HCT116 (cell line): ENCODE measurements at regions not wholly inside any gene's neighbourhood (a gene's known extent, or its start where the extent isn't known, plus 50 kb on each side); places are given as distances from the start of the nearest gene placed in this dataset.
"Not testable (repeated sequence)": the region's sequence is repeated elsewhere in the genome, so short reads cannot be mapped to it uniquely, and the experiment has no call there.

Experiments
- ATAC-seq: fragments of 200-7000 bp; cut with Tn5 transposase; 2 replicates; pipeline ENCODE4 v1.9.1; 2020; ENCODE audit warnings: mild to moderate bottlenecking, moderate library complexity
- BruUV-seq: library from RNA; stranded (reverse); fragments of 400-500 nt; replicated peaks from 2 replicates; lab custom pipeline; 2021; lab: Mats Ljungman, UMichigan
- CTCF ChIA-PET: fragments of 300-600 bp; sonication (Branson Sonifier 250); formaldehyde crosslinking; loops from one replicate; lab custom pipeline; 2021; ENCODE audit warnings: antibody characterized with exemption; lab: Charles Lee
- POLR2A ChIA-PET: fragments of 300-600, 350-600 bp; sonication (Branson Sonifier 250); formaldehyde crosslinking; loops from one replicate; lab custom pipeline; 2021; ENCODE audit warnings: antibody characterized with exemption; lab: Charles Lee
- RAD21 ChIA-PET, 2 experiments: fragments of 300-600 bp; sonication (Branson Sonifier 250); formaldehyde crosslinking; loops; one replicate each; lab custom pipeline; 2023; ENCODE audit warnings: low total read pairs in 2 of 2; ENCODE audit not compliant: uncharacterized antibody in 2 of 2, unreplicated experiment in 2 of 2, low non-redundant PET in 1 of 2; lab: Charles Lee
- DNase-seq: peaks from one replicate; pipeline ENCODE4 v3.0.0-alpha.2; 2010; ENCODE audit warnings: low read depth, low spot score
- H2AFZ ChIP-seq: fragments of 200-600 bp; shearing (Covaris generic), sonication (generic); 2 replicates; pipeline ENCODE4 v1.6.1; 2017; ENCODE audit warnings: low read depth, mixed run types, mixed read lengths, antibody characterized with exemption, low read length; ENCODE audit not compliant: poor library complexity, severe bottlenecking
- H3K27ac ChIP-seq: 2 replicates; pipeline ENCODE4 v1.5.1; 2012; ENCODE audit warnings: low read depth, low read length
- H3K27me3 ChIP-seq: fragments of 200-600 bp; sonication (generic); 2 replicates; pipeline ENCODE4 v1.6.1; 2016; ENCODE audit warnings: mixed run types, low read length, mixed read lengths; ENCODE audit not compliant: insufficient read depth
- H3K36me3 ChIP-seq, 2 experiments: fragments of 200-500 bp in 1 of 2; fragments of 200-600 bp in 1 of 2; sonication (Bioruptor generic) in 1 of 2; sonication (generic) in 1 of 2; 2 replicates each; pipeline versions ENCODE4 v1.5.1 to v1.6.1; 2014 to 2016; ENCODE audit warnings: low read length in 2 of 2, inconsistent platforms in 1 of 2, mixed read lengths in 1 of 2, mixed run types in 1 of 2; ENCODE audit not compliant: insufficient read depth in 2 of 2, control insufficient read depth in 1 of 2
- H3K4me1 ChIP-seq, 2 experiments: fragments of 200-600 bp in 1 of 2; sonication (generic) in 1 of 2; 2 replicates each; pipeline versions ENCODE4 v1.5.1 to v1.6.1; 2012 to 2017; ENCODE audit warnings: low read length in 2 of 2, inconsistent platforms in 1 of 2, mild to moderate bottlenecking in 1 of 2, mixed read lengths in 1 of 2, mixed run types in 1 of 2, moderate library complexity in 1 of 2; ENCODE audit not compliant: insufficient read depth in 2 of 2, control insufficient read depth in 1 of 2
- H3K4me2 ChIP-seq: fragments of 200-600 bp; sonication (generic); 2 replicates; pipeline ENCODE4 v1.6.1; 2017; ENCODE audit warnings: mixed run types, low read length, mixed read lengths
- H3K4me3 ChIP-seq, 2 experiments: fragments of 200-600 bp in 1 of 2; sonication (generic) in 1 of 2; replicated peaks in 1 of 2; 2 replicates each; pipeline ENCODE4 v1.5.1; 2011 to 2016; ENCODE audit warnings: low read length in 2 of 2, control low read depth in 1 of 2, low read depth in 1 of 2, mild to moderate bottlenecking in 1 of 2, mixed read lengths in 1 of 2, mixed run types in 1 of 2
- H3K79me2 ChIP-seq: fragments of 200-600 bp; sonication (generic); 2 replicates; pipeline ENCODE4 v1.6.1; 2017; ENCODE audit warnings: mild to moderate bottlenecking, mixed run types, low read length, moderate library complexity, mixed read lengths; ENCODE audit not compliant: insufficient read depth
- H3K9ac ChIP-seq: fragments of 200-600 bp; sonication (generic); 2 replicates; pipeline ENCODE4 v1.6.1; 2016; ENCODE audit warnings: low read length, mixed read lengths
- H3K9me2 ChIP-seq: fragments of 200-600 bp; sonication (generic), shearing (Covaris generic); 2 replicates; pipeline ENCODE4 v1.6.1; 2017; ENCODE audit warnings: mixed run types, mild to moderate bottlenecking, moderate library complexity; ENCODE audit not compliant: insufficient read depth
- H3K9me3 ChIP-seq, 2 experiments: fragments of 200-500 bp in 1 of 2; fragments of 200-600 bp in 1 of 2; sonication (Bioruptor generic) in 1 of 2; sonication (generic) in 1 of 2; 2 replicates each; pipeline ENCODE4 v1.6.1; 2014 to 2017; ENCODE audit warnings: low read length in 2 of 2, mixed read lengths in 2 of 2, inconsistent platforms in 1 of 2, low read depth in 1 of 2, mild to moderate bottlenecking in 1 of 2, mixed run types in 1 of 2, moderate library complexity in 1 of 2; ENCODE audit not compliant: control insufficient read depth in 1 of 2, insufficient read depth in 1 of 2
- H4K20me1 ChIP-seq: fragments of 200-600 bp; sonication (generic), shearing (Covaris generic); 2 replicates; pipeline ENCODE4 v1.6.1; 2017; ENCODE audit warnings: mixed run types, mild to moderate bottlenecking, moderate library complexity; ENCODE audit not compliant: insufficient read depth
- CBX3 ChIP-seq: IDR thresholded peaks from 2 replicates; pipeline ENCODE4 v1.6.1; 2012; ENCODE audit warnings: low read depth
- CTCF ChIP-seq, 3 experiments: fragments of 200-600 bp in 1 of 3; sonication (generic) in 1 of 3; IDR thresholded peaks in 2 of 3; conservative IDR thresholded peaks in 1 of 3; 2 replicates each; pipeline ENCODE4 v1.5.1; 2012 to 2017; ENCODE audit warnings: low read depth in 2 of 3, low read length in 2 of 3, antibody characterized with exemption in 1 of 3, borderline replicate concordance in 1 of 3, control low read depth in 1 of 3, mild to moderate bottlenecking in 1 of 3, mixed read lengths in 1 of 3, mixed run types in 1 of 3, moderate library complexity in 1 of 3; ENCODE audit not compliant: insufficient read depth in 1 of 3
- EGR1 ChIP-seq: IDR thresholded peaks from 2 replicates; pipeline ENCODE4 v1.6.1; 2012; ENCODE audit warnings: low read depth
- ELF1 ChIP-seq: IDR thresholded peaks from 2 replicates; pipeline ENCODE4 v1.6.1; 2012; ENCODE audit warnings: low read depth, borderline replicate concordance
- FOSL1 ChIP-seq: IDR thresholded peaks from 2 replicates; pipeline ENCODE4 v1.6.1; 2012; ENCODE audit warnings: low read depth
- JUND ChIP-seq: IDR thresholded peaks from 2 replicates; pipeline ENCODE4 v1.6.1; 2012
- MAX ChIP-seq: IDR thresholded peaks from 2 replicates; pipeline ENCODE4 v1.6.1; 2012
- POLR2A ChIP-seq: IDR thresholded peaks from 2 replicates; pipeline ENCODE4 v1.7.0; 2011; ENCODE audit warnings: borderline replicate concordance; ENCODE audit not compliant: insufficient read depth, insufficient read length; ENCODE audit errors: extremely low read depth
- SIN3A ChIP-seq: IDR thresholded peaks from 2 replicates; pipeline ENCODE4 v1.6.1; 2012; ENCODE audit warnings: low read depth
- SP1 ChIP-seq: IDR thresholded peaks from 2 replicates; pipeline ENCODE4 v1.6.1; 2012; ENCODE audit warnings: low read depth
- SRF ChIP-seq: IDR thresholded peaks from 2 replicates; pipeline ENCODE4 v1.6.1; 2012; ENCODE audit warnings: low read depth
- ZBTB33 ChIP-seq: IDR thresholded peaks from 2 replicates; pipeline ENCODE4 v1.6.1; 2011; ENCODE audit warnings: mild to moderate bottlenecking, low read length, moderate library complexity; ENCODE audit not compliant: insufficient replicate concordance; ENCODE audit errors: extremely low read depth
- ZFX ChIP-seq: fragments of 450-650 bp; IDR thresholded peaks from 2 replicates; pipeline ENCODE4 v1.6.1; 2017
- intact Hi-C: fragments of 100-400 bp; cut with micrococcal nuclease; formaldehyde crosslinking; loops from 2 replicates; pipeline ENCODE4 v1.10.0; 2022

- no peaks in the 10 kb centered on the region for H3K79me2 ChIP-seq
- H2AFZ ChIP-seq = no peak overlapping the region
- no peak overlapping the region for H3K9ac ChIP-seq
- intact Hi-C loops = no loop called here
- H3K4me3 ChIP-seq = no peak overlapping the region
- ATAC-seq (no peak), DNase-seq (no peak)
- no peaks in the 10 kb centered on the region for H3K27me3 ChIP-seq
- ChIA-PET CTCF (no interaction called here), POLR2A (no interaction called here), RAD21 (no interaction called here)
- no peak overlapping the region for H3K27ac ChIP-seq
- H3K9me2 ChIP-seq = no peaks in the 10 kb centered on the region
- H3K36me3 ChIP-seq = no peaks in the 10 kb centered on the region
- H3K9me3 ChIP-seq = no peaks in the 10 kb centered on the region
- BruUV-seq = no TSS peak
- TF ChIP-seq CBX3 (no peak), EGR1 (no peak), SP1 (no peak), ZBTB33 (no peak), POLR2A (no peak), SIN3A (no peak), JUND (no peak), MAX (no peak), SRF (no peak), FOSL1 (no peak), ELF1 (no peak), ZFX (no peak), CTCF (IDR thresholded peaks at IDR 0.05 in 2 of 3, conservative IDR thresholded peaks at IDR 0.05 in 1 of 3; ENCODE audit: borderline replicate concordance in 1 of 3, insufficient read depth in 1 of 3, low read depth in 2 of 3, low read length in 2 of 3) (no peak)
- TF ChIP-seq, all 23 proteins: peak for 0
- no peaks in the 10 kb centered on the region for H4K20me1 ChIP-seq
- no peak overlapping the region for H3K4me2 ChIP-seq
- H3K4me1 ChIP-seq = no peaks in the 10 kb centered on the region
Measured at GRCh38 chr10:37721100-37721499, 136.3 kb downstream of the ZNF248 start.

- DNase-seq, CTCF ChIA-PET, RAD21 ChIA-PET, POLR2A ChIA-PET, H3K27me3 ChIP-seq, H3K4me1 ChIP-seq, intact Hi-C loops, ATAC-seq, H3K36me3 ChIP-seq, H2AFZ ChIP-seq, H3K9ac ChIP-seq, H4K20me1 ChIP-seq, BruUV-seq, H3K79me2 ChIP-seq, H3K9me3 ChIP-seq, H3K4me2 ChIP-seq, H3K9me2 ChIP-seq, H3K27ac ChIP-seq, H3K4me3 ChIP-seq: not testable (repeated sequence)
Measured at GRCh38 chr10:37718060-37718459, 139.3 kb downstream of the ZNF248 start.
